Dedifferentiated amniotic fluid mesenchymal stem cell (primary cell): ENCODE measurements at regions not wholly inside any gene's neighbourhood (a gene's known extent, or its start where the extent isn't known, plus 50 kb on each side); places are given as distances from the start of the nearest gene placed in this dataset.

Source experiments
- DNase-seq: peaks from one replicate; pipeline ENCODE4 v3.0.0-alpha.2; 2016; ENCODE audit errors: extremely low spot score

GRCh38 chr20:48180618-48181017 is 395.3 kb upstream of the SULF2 start:
- DNase-seq = no peak

- DNase-seq = no peak
Measured at GRCh38 chr20:48180024-48180423, 394.7 kb upstream of the SULF2 start.

GRCh38 chr20:48178633-48179032 is 393.4 kb upstream of the SULF2 start:
- no peak for DNase-seq

- DNase-seq = no peak
Measured at GRCh38 chr20:48177058-48177457, 391.8 kb upstream of the SULF2 start.

GRCh38 chr20:48176139-48176538 is 390.9 kb upstream of the SULF2 start:
- no peak for DNase-seq

GRCh38 chr20:48175261-48175660 is 390.0 kb upstream of the SULF2 start:
- no peak for DNase-seq

GRCh38 chr20:48172357-48172702 is 387.0 kb upstream of the SULF2 start:
- no peak for DNase-seq

- no peak for DNase-seq
Measured at GRCh38 chr20:48171626-48172356, 386.5 kb upstream of the SULF2 start.

GRCh38 chr20:48171071-48171470 is 385.8 kb upstream of the SULF2 start:
- DNase-seq = no peak

- DNase-seq = no peak
Measured at GRCh38 chr20:48170625-48171024, 385.3 kb upstream of the SULF2 start.

GRCh38 chr20:48169650-48170225 is 384.5 kb upstream of the SULF2 start:
- no peak for DNase-seq

- no peak for DNase-seq
Measured at GRCh38 chr20:48166082-48166835, 381.0 kb upstream of the SULF2 start.

- no peak for DNase-seq
Measured at GRCh38 chr20:48165401-48165685, 380.1 kb upstream of the SULF2 start.

GRCh38 chr20:48164566-48165400 is 379.5 kb upstream of the SULF2 start:
- DNase-seq = no peak

- no peak for DNase-seq
Measured at GRCh38 chr20:48164034-48164433, 378.8 kb upstream of the SULF2 start.

GRCh38 chr20:48163505-48163904 is 378.2 kb upstream of the SULF2 start:
- DNase-seq = no peak

- DNase-seq = no peak
Measured at GRCh38 chr20:48162621-48163020, 377.3 kb upstream of the SULF2 start.

- DNase-seq = no peak
Measured at GRCh38 chr20:48159145-48160008, 374.1 kb upstream of the SULF2 start.

GRCh38 chr20:48158014-48158413 is 372.7 kb upstream of the SULF2 start:
- DNase-seq = no peak

- DNase-seq = no peak
Measured at GRCh38 chr20:48156951-48157700, 371.8 kb upstream of the SULF2 start.

- DNase-seq = no peak
Measured at GRCh38 chr20:48156521-48156920, 371.2 kb upstream of the SULF2 start.
